Glutamatergic neuron (in vitro differentiated cells): ENCODE measurements at regions not wholly inside any gene's neighbourhood (a gene's known extent, or its start where the extent isn't known, plus 50 kb on each side); places are given as distances from the start of the nearest gene placed in this dataset. TPM values are rescaled to one million over a fixed set of nuclear protein-coding genes. Genes with fewer than 3 reads are reported as not detected.
"Not testable (repeated sequence)": the region's sequence is repeated elsewhere in the genome, so short reads cannot be mapped to it uniquely, and the experiment has no call there.

Experiments
- DNase-seq: peaks from one replicate; pipeline ENCODE4 v3.0.0; 2022
- H3K27ac Mint-ChIP-seq: one replicate; pipeline ENCODE4 v1.8.0; 2020; ENCODE audit warnings: mild to moderate bottlenecking, mixed read lengths, inconsistent platforms; ENCODE audit not compliant: unreplicated experiment
- H3K27me3 Mint-ChIP-seq: one replicate; pipeline ENCODE4 v1.8.0; 2020; ENCODE audit warnings: mild to moderate bottlenecking, moderate library complexity, mixed read lengths, inconsistent platforms; ENCODE audit not compliant: unreplicated experiment
- H3K36me3 Mint-ChIP-seq: one replicate; pipeline ENCODE4 v1.8.0; 2020; ENCODE audit warnings: mild to moderate bottlenecking, mixed read lengths, inconsistent platforms; ENCODE audit not compliant: unreplicated experiment
- H3K4me1 Mint-ChIP-seq: one replicate; pipeline ENCODE4 v1.8.0; 2020; ENCODE audit warnings: mild to moderate bottlenecking, low read depth, mixed read lengths, inconsistent platforms; ENCODE audit not compliant: unreplicated experiment
- H3K4me3 Mint-ChIP-seq: one replicate; pipeline ENCODE4 v1.8.0; 2020; ENCODE audit warnings: mild to moderate bottlenecking, mixed read lengths, inconsistent platforms; ENCODE audit not compliant: unreplicated experiment
- H3K9me3 Mint-ChIP-seq: one replicate; pipeline ENCODE4 v1.8.0; 2020; ENCODE audit warnings: mild to moderate bottlenecking, moderate library complexity, mixed read lengths, inconsistent platforms; ENCODE audit not compliant: unreplicated experiment
- microRNA-seq: library from miRNA; unstranded; fragments of <30 nt; microRNA quantifications from one replicate; pipeline ENCODE4, GENCODE V29; 2020; ENCODE audit not compliant: unreplicated experiment
- TF ChIP-seq, protein P1 (sequence below): fragments of 200-600 bp; sonication (generic); IDR thresholded peaks from one replicate; pipeline ENCODE4 v1.5.0; 2021; ENCODE audit not compliant: partially characterized antibody, unreplicated experiment

DNA sequence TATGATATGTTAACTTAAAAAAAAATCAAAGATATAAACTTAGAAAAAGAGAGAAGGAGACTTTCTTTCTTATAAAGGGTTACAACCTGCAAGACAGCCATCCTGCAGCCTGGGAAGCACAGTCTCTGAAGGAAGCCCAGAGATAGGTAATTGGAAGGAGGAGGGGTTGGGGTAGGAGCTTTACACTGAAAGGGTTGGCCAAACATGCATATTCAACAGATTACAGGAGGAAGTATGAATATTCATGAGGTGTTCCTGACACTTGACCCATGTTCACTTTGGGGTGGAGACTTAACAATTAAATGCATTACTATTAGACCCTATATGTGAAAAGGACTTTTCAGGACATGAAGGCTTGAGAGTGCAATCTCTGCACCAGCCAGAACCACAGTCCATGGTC is 71.7 kb upstream of the CDH2 start:
- Mint-ChIP-seq H3K36me3 (no peaks in the 10 kb centered on the region), H3K27ac (no peak overlapping the region), H3K27me3 (no peaks in the 10 kb centered on the region), H3K4me3 (no peak overlapping the region), H3K9me3 (peaks cover 1% of the 10 kb centered on the region), H3K4me1 (no peaks in the 10 kb centered on the region)
- TF ChIP-seq, protein P1, sequence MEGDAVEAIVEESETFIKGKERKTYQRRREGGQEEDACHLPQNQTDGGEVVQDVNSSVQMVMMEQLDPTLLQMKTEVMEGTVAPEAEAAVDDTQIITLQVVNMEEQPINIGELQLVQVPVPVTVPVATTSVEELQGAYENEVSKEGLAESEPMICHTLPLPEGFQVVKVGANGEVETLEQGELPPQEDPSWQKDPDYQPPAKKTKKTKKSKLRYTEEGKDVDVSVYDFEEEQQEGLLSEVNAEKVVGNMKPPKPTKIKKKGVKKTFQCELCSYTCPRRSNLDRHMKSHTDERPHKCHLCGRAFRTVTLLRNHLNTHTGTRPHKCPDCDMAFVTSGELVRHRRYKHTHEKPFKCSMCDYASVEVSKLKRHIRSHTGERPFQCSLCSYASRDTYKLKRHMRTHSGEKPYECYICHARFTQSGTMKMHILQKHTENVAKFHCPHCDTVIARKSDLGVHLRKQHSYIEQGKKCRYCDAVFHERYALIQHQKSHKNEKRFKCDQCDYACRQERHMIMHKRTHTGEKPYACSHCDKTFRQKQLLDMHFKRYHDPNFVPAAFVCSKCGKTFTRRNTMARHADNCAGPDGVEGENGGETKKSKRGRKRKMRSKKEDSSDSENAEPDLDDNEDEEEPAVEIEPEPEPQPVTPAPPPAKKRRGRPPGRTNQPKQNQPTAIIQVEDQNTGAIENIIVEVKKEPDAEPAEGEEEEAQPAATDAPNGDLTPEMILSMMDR, result no peak
- DNase-seq, result no peak

GRCh38 chr18:28240626-28241025 is 63.7 kb upstream of the CDH2 start:
- H3K4me1 Mint-ChIP-seq, H3K9me3 Mint-ChIP-seq, H3K36me3 Mint-ChIP-seq, H3K27me3 Mint-ChIP-seq: not testable (repeated sequence)
- peak overlapping the region; percentile 52 for H3K4me3 Mint-ChIP-seq
- peak overlapping the region; percentile 72 for H3K27ac Mint-ChIP-seq
- DNase-seq, result peak; percentile 33

DNA sequence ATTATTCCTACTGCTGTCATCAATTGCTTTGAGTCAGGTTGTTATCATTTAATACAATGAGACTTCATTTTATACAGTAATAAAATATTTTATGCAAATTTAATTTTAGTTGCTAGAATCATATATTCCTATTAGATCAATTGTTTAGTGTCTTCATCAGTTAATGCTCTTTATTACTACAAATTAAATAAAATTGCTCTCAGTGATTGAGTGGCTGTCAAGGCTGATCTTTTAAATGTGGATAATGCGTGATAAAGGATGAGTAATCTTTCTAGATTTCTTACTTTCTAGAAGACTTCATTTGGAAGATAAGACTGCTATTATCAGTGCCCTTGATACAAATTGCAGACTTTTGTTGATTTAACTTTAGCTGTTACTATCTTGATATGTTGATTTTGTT is 59.6 kb upstream of the CDH2 start:
- no peak overlapping the region for H3K4me3 Mint-ChIP-seq
- no peaks in the 10 kb centered on the region for H3K36me3 Mint-ChIP-seq
- DNase-seq, result no peak
- H3K4me1 Mint-ChIP-seq, result no peaks in the 10 kb centered on the region
- no peaks in the 10 kb centered on the region for H3K27me3 Mint-ChIP-seq
- no peak overlapping the region for H3K27ac Mint-ChIP-seq
- H3K9me3 Mint-ChIP-seq, result no peaks in the 10 kb centered on the region
- TF ChIP-seq, protein P1, result no peak

Small RNA genes in the stretch of these regions (microRNA-seq; reads per million reads assigned to microRNA genes)
- not detected for gene MIR302F
